ENCODE measurements at regions not wholly inside any gene's neighbourhood (a gene's known extent, or its start where the extent isn't known, plus 50 kb on each side); places are given as distances from the start of the nearest gene placed in this dataset.

GRCh38 chr21:30057108-30057507, 109.5 kb downstream of the CLDN17 start:
- no peaks in the 10 kb centered on the region for H3K9me3 ChIP-seq (replicated peaks; ENCODE audit: control insufficient read depth, insufficient read depth, low read length)
- H3K4me3 ChIP-seq (replicated peaks in 1 of 3; ENCODE audit: insufficient read depth in 1 of 3, low read depth in 1 of 3, low read length in 3 of 3): no peak overlapping the region
- H3K36me3 ChIP-seq (ENCODE audit: control insufficient read depth in 2 of 2, extremely low read depth in 1 of 2, insufficient read depth in 2 of 2, low read length in 2 of 2): no peaks in the 10 kb centered on the region
- no peak for DNase-seq (ENCODE audit: low read depth, low spot score)
- H3K9me1 ChIP-seq (replicated peaks; ENCODE audit: control insufficient read depth, extremely low read depth, insufficient read depth, low read length): no peaks in the 10 kb centered on the region
- H4K20me1 ChIP-seq (replicated peaks; ENCODE audit: control insufficient read depth, extremely low read depth, insufficient read depth, low read length): no peaks in the 10 kb centered on the region
- H3K79me2 ChIP-seq (ENCODE audit: control insufficient read depth, insufficient read depth, low read length): no peaks in the 10 kb centered on the region
- POLR2A ChIA-PET: no interaction called here
- no peak overlapping the region for H3K27ac ChIP-seq (ENCODE audit: insufficient read depth, low read depth, low read length)
- CTCF ChIA-PET: no interaction called here
- no peak overlapping the region for H3K4me2 ChIP-seq (ENCODE audit: insufficient read depth, low read length)
- H3K27me3 ChIP-seq (ENCODE audit: control insufficient read depth in 2 of 2, insufficient read depth in 2 of 2, low read length in 2 of 2): no peaks in the 10 kb centered on the region
- TF ChIP-seq POLR2A (IDR thresholded peaks at IDR 0.05; ENCODE audit: low read depth, low read length) (no peak), MYC (IDR thresholded peaks at IDR 0.05; ENCODE audit: low read depth, low read length) (no peak), EZH2 (IDR thresholded peaks at IDR 0.05; ENCODE audit: borderline replicate concordance, low read depth, low read length, severe bottlenecking) (no peak), POLR2AphosphoS5 (IDR thresholded peaks at IDR 0.05; ENCODE audit: insufficient read depth, low read depth, low read length) (no peak), CTCF (IDR thresholded peaks at IDR 0.05; ENCODE audit: extremely low read depth in 1 of 2, insufficient read depth in 1 of 2, low read depth in 1 of 2, low read length in 2 of 2) (no peak), GATA2 (IDR thresholded peaks at IDR 0.05; ENCODE audit: insufficient read depth, insufficient read length, low read depth, low read length) (no peak), FOS (IDR thresholded peaks at IDR 0.05; ENCODE audit: borderline replicate concordance, insufficient read depth, low read length) (no peak), JUN (IDR thresholded peaks at IDR 0.05; ENCODE audit: borderline replicate concordance, insufficient read depth, insufficient read length, low read depth) (no peak)
- TF ChIP-seq, protein P1, sequence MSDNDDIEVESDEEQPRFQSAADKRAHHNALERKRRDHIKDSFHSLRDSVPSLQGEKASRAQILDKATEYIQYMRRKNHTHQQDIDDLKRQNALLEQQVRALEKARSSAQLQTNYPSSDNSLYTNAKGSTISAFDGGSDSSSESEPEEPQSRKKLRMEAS (IDR thresholded peaks at IDR 0.05; ENCODE audit: insufficient read depth, insufficient read length): no peak
- no TSS peak for BruUV-seq (replicated peaks)
- no peak overlapping the region for H2AFZ ChIP-seq (ENCODE audit: low read depth, low read length)
- intact Hi-C loops (cut with micrococcal nuclease): no loop called here
- no peak for FAIRE-seq
- H3K4me1 ChIP-seq (ENCODE audit: control insufficient read depth, extremely low read depth, insufficient read depth, low read length): no peaks in the 10 kb centered on the region
- no peak overlapping the region for H3K9ac ChIP-seq (replicated peaks; ENCODE audit: extremely low read depth, insufficient read depth, low read length)
- dilution Hi-C loops (cut with MboI; ENCODE audit: extremely low pct_ligation_motif_present, low sequenced_read_pairs): no loop called here
